Activated T-cell treated with anti-CD3 and anti-CD28 coated beads, Interleukin-2, amount 50 U/mL, for 24 hours (primary cell): ENCODE measurements at regions not wholly inside any gene's neighbourhood (a gene's known extent, or its start where the extent isn't known, plus 50 kb on each side); places are given as distances from the start of the nearest gene placed in this dataset.
A peak's percentile ranks its signal among the peaks of the same experiment; 100 is the strongest.
"Not testable (repeated sequence)": the region's sequence is repeated elsewhere in the genome, so short reads cannot be mapped to it uniquely, and the experiment has no call there.

Experiments
- DNase-seq: peaks from one replicate; pipeline ENCODE4 v3.0.0-alpha.2; 2020
- H3K27ac Mint-ChIP-seq: 2 replicates; pipeline ENCODE4 v1.8.0; 2020; ENCODE audit warnings: mild to moderate bottlenecking, mixed read lengths
- H3K27me3 Mint-ChIP-seq: 2 replicates; pipeline ENCODE4 v1.8.0; 2020; ENCODE audit warnings: mixed read lengths
- H3K36me3 Mint-ChIP-seq: 2 replicates; pipeline ENCODE4 v1.8.0; 2020; ENCODE audit warnings: low read depth, mixed read lengths
- H3K4me1 Mint-ChIP-seq: 2 replicates; pipeline ENCODE4 v1.8.0; 2020; ENCODE audit warnings: low read depth, mixed read lengths
- H3K4me3 Mint-ChIP-seq: 2 replicates; pipeline ENCODE4 v1.8.0; 2020; ENCODE audit warnings: mild to moderate bottlenecking, moderate library complexity, mixed read lengths
- H3K9me3 Mint-ChIP-seq: 2 replicates; pipeline ENCODE4 v1.8.0; 2020; ENCODE audit warnings: mixed read lengths

GRCh38 chr13:50224534-50224933, 209.3 kb downstream of the KCNRG start:
- Mint-ChIP-seq H3K4me3 (no peak overlapping the region), H3K27me3 (peaks cover 42% of the 10 kb centered on the region), H3K4me1 (peaks cover 75% of the 10 kb centered on the region), H3K27ac (no peak overlapping the region), H3K36me3 (no peaks in the 10 kb centered on the region), H3K9me3 (peaks cover 3% of the 10 kb centered on the region)
- DNase-seq = no peak

- peaks cover 83% of the 10 kb centered on the region for H3K4me1 Mint-ChIP-seq
- no peak overlapping the region for H3K4me3 Mint-ChIP-seq
- peak overlapping the region; percentile 3 for H3K27ac Mint-ChIP-seq
- H3K27me3 Mint-ChIP-seq = peaks cover 39% of the 10 kb centered on the region
- no peak for DNase-seq
- H3K9me3 Mint-ChIP-seq = no peaks in the 10 kb centered on the region
- H3K36me3 Mint-ChIP-seq = no peaks in the 10 kb centered on the region
These were observed 210.2 kb downstream of the KCNRG start for GRCh38 chr13:50225193-50226155.

- DNase-seq = no peak
- Mint-ChIP-seq H3K27ac (peak overlapping the region; percentile 53), H3K9me3 (no peaks in the 10 kb centered on the region), H3K4me1 (peaks cover 87% of the 10 kb centered on the region), H3K27me3 (peaks cover 35% of the 10 kb centered on the region), H3K36me3 (no peaks in the 10 kb centered on the region), H3K4me3 (no peak overlapping the region)
These were observed 211.4 kb downstream of the KCNRG start for GRCh38 chr13:50226515-50227155.

GRCh38 chr13:50227361-50227760, 212.1 kb downstream of the KCNRG start:
- Mint-ChIP-seq H3K4me3 (no peak overlapping the region), H3K36me3 (no peaks in the 10 kb centered on the region)
- no peak for DNase-seq

GRCh38 chr13:50228527-50228926, 213.3 kb downstream of the KCNRG start:
- peaks cover 6% of the 10 kb centered on the region for H3K36me3 Mint-ChIP-seq
- peaks cover 6% of the 10 kb centered on the region for H3K9me3 Mint-ChIP-seq
- H3K27ac Mint-ChIP-seq = no peak overlapping the region
- no peak overlapping the region for H3K4me3 Mint-ChIP-seq
- DNase-seq = no peak
- H3K27me3 Mint-ChIP-seq = peaks cover 31% of the 10 kb centered on the region
- H3K4me1 Mint-ChIP-seq = peaks cover 76% of the 10 kb centered on the region

More at GRCh38 chr13:50227361-50227760, 212.1 kb downstream of the KCNRG start:
- Mint-ChIP-seq H3K4me1 (peaks cover 82% of the 10 kb centered on the region), H3K27ac (peak overlapping the region; percentile 53), H3K27me3 (peaks cover 32% of the 10 kb centered on the region), H3K9me3 (no peaks in the 10 kb centered on the region)

- peaks cover 62% of the 10 kb centered on the region for H3K4me1 Mint-ChIP-seq
- no peak for DNase-seq
- H3K27me3 Mint-ChIP-seq = peaks cover 28% of the 10 kb centered on the region
- H3K36me3 Mint-ChIP-seq = peaks cover 6% of the 10 kb centered on the region
- H3K4me3 Mint-ChIP-seq = no peak overlapping the region
- peak overlapping the region; percentile 34 for H3K27ac Mint-ChIP-seq
- H3K9me3 Mint-ChIP-seq = peaks cover 6% of the 10 kb centered on the region
These were observed 214.9 kb downstream of the KCNRG start for GRCh38 chr13:50229960-50230661.

- DNase-seq = no peak
- peaks cover 7% of the 10 kb centered on the region for H3K36me3 Mint-ChIP-seq
- peaks cover 6% of the 10 kb centered on the region for H3K9me3 Mint-ChIP-seq
- no peak overlapping the region for H3K4me3 Mint-ChIP-seq
- peaks cover 32% of the 10 kb centered on the region for H3K27me3 Mint-ChIP-seq
- no peak overlapping the region for H3K27ac Mint-ChIP-seq
- peaks cover 62% of the 10 kb centered on the region for H3K4me1 Mint-ChIP-seq
These were observed 215.4 kb downstream of the KCNRG start for GRCh38 chr13:50230662-50230978.

DNA sequence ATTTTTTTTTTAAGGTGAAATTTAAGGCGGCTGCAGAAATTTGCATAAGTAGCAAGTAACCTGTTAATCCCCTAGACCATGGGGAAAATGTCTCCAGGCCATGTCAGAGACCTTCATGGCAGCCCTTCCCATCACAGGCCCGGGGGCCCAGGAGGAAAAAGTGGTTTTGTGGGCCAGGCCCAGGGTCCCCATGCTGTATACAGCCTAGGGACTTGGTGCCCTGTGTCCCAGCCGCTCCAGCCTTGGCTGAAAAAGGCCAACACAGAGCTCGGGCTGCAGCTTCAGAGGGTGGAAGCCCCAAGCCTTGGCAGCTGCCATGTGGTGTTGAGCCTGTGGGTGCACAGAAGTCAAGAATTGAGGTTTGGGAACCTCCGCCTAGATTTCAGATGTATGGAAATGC, 218.3 kb downstream of the KCNRG start:
- H3K4me3 Mint-ChIP-seq, H3K27ac Mint-ChIP-seq, DNase-seq, H3K36me3 Mint-ChIP-seq, H3K9me3 Mint-ChIP-seq: not testable (repeated sequence)
- H3K4me1 Mint-ChIP-seq = peaks cover 62% of the 10 kb centered on the region
- peaks cover 27% of the 10 kb centered on the region for H3K27me3 Mint-ChIP-seq

- Mint-ChIP-seq H3K9me3 (peaks cover 6% of the 10 kb centered on the region), H3K27ac (peak overlapping the region; percentile 89), H3K4me1 (peaks cover 60% of the 10 kb centered on the region), H3K27me3 (peaks cover 23% of the 10 kb centered on the region), H3K4me3 (peak overlapping the region; percentile 41), H3K36me3 (peaks cover 7% of the 10 kb centered on the region)
- DNase-seq = no peak
These were observed 220.5 kb downstream of the KCNRG start for GRCh38 chr13:50235604-50236342.

GRCh38 chr13:50236898-50237318, 221.7 kb downstream of the KCNRG start:
- Mint-ChIP-seq H3K4me3 (peak overlapping the region; percentile 32), H3K9me3 (peaks cover 6% of the 10 kb centered on the region), H3K27ac (peak overlapping the region; percentile 89), H3K36me3 (peaks cover 7% of the 10 kb centered on the region), H3K4me1 (peaks cover 54% of the 10 kb centered on the region), H3K27me3 (peaks cover 25% of the 10 kb centered on the region)
- DNase-seq = peak; percentile 55

GRCh38 chr13:50238922-50239321, 223.7 kb downstream of the KCNRG start:
- Mint-ChIP-seq H3K27me3 (peaks cover 24% of the 10 kb centered on the region), H3K27ac (no peak overlapping the region), H3K4me3 (no peak overlapping the region), H3K4me1 (peaks cover 52% of the 10 kb centered on the region), H3K9me3 (no peaks in the 10 kb centered on the region), H3K36me3 (peaks cover 2% of the 10 kb centered on the region)
- no peak for DNase-seq

GRCh38 chr13:50241479-50241878, 226.2 kb downstream of the KCNRG start:
- H3K36me3 Mint-ChIP-seq = no peaks in the 10 kb centered on the region
- H3K27me3 Mint-ChIP-seq = peaks cover 21% of the 10 kb centered on the region
- no peak for DNase-seq
- no peaks in the 10 kb centered on the region for H3K9me3 Mint-ChIP-seq
- no peak overlapping the region for H3K4me3 Mint-ChIP-seq
- H3K4me1 Mint-ChIP-seq = peaks cover 57% of the 10 kb centered on the region
- no peak overlapping the region for H3K27ac Mint-ChIP-seq

DNA sequence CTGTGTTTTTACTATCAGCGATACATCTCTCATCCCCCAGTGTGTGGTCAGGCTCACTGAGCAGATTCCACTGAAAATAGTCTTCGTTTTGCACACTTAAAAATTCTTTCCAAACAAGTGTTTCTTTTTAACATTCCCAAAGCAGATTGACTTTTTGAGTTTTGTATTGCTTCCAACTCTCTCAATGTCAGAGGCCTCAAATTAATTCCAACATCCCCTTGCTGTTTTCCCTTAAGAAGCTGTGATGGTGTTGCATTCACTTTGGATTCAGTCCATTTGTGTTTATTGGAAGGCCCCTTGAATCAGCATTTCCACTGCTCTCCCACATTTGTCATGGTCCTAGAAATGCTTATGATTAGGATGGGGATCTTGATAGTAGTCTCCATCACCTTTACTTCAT, 228.7 kb downstream of the KCNRG start:
- H3K4me1 Mint-ChIP-seq = peaks cover 42% of the 10 kb centered on the region
- peaks cover 2% of the 10 kb centered on the region for H3K9me3 Mint-ChIP-seq
- no peaks in the 10 kb centered on the region for H3K36me3 Mint-ChIP-seq
- peaks cover 32% of the 10 kb centered on the region for H3K27me3 Mint-ChIP-seq
- no peak overlapping the region for H3K4me3 Mint-ChIP-seq
- no peak overlapping the region for H3K27ac Mint-ChIP-seq
- no peak for DNase-seq

- Mint-ChIP-seq H3K36me3 (no peaks in the 10 kb centered on the region), H3K9me3 (peaks cover 2% of the 10 kb centered on the region), H3K4me3 (no peak overlapping the region), H3K27me3 (peaks cover 33% of the 10 kb centered on the region), H3K4me1 (peaks cover 41% of the 10 kb centered on the region), H3K27ac (peak overlapping the region; percentile 28)
- no peak for DNase-seq
These were observed 229.1 kb downstream of the KCNRG start for GRCh38 chr13:50244355-50244712.
